ENCODE measurements at regions not wholly inside any gene's neighbourhood (a gene's known extent, or its start where the extent isn't known, plus 50 kb on each side); places are given as distances from the start of the nearest gene placed in this dataset.
A peak's percentile ranks its signal among the peaks of the same experiment; 100 is the strongest.

DNA sequence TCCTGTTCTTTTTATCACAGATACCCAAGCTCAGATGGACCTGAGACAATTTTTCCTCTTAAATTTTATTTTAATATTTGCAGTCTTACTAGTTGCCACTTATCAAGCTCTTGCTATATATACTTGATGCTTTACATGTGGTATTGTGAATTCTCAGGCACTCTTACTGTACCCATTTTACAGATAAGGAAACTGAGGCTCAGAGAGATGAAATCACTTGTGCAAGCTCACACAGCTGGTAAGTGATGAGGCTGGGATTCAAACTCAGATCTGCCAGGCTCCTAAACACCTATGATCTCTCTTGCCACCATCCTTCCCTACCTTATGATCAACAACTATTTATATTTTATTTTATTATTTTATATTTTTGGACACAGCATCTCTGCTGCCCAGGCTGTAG is 133.0 kb upstream of the LHX5 start:
- in situ Hi-C loops (cut with MboI; ENCODE audit: low sequenced_read_pairs, unreplicated experiment): no loop called here
- TF ChIP-seq, protein P1, sequence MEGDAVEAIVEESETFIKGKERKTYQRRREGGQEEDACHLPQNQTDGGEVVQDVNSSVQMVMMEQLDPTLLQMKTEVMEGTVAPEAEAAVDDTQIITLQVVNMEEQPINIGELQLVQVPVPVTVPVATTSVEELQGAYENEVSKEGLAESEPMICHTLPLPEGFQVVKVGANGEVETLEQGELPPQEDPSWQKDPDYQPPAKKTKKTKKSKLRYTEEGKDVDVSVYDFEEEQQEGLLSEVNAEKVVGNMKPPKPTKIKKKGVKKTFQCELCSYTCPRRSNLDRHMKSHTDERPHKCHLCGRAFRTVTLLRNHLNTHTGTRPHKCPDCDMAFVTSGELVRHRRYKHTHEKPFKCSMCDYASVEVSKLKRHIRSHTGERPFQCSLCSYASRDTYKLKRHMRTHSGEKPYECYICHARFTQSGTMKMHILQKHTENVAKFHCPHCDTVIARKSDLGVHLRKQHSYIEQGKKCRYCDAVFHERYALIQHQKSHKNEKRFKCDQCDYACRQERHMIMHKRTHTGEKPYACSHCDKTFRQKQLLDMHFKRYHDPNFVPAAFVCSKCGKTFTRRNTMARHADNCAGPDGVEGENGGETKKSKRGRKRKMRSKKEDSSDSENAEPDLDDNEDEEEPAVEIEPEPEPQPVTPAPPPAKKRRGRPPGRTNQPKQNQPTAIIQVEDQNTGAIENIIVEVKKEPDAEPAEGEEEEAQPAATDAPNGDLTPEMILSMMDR (IDR thresholded peaks at IDR 0.05; ENCODE audit: borderline replicate concordance, control extremely low read depth, extremely low read depth, insufficient read depth, missing control alignments): no peak
- DNase-seq (ENCODE audit: low spot score): no peak

DNA sequence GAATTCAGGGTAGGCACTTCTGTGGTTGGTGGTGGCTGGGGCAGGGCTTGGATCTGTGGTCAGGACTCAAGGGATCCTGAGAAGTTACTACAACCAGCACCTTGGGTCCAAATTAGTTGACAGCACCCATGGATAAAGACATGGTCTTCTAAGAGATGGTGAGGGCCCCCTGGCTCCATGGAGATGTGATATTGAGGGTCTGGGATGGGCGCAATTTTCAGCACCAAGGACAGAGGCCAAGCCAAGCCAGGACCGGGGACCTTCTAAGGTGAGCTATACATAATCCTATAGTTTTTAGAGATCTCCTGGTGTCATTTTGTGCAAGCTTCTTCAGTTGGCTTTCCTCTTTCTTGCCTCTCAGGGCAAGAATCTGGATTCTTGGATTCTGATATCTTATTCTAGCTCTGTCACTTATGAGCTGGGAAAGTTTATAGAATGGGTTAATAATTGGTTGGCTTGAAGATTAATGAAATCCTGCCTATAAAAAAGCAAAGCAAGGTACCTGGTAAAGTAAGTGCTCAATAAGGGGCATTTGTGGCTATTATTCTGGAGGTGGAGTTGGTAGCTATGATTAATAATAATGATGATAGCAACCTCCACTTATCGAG is 130.1 kb upstream of the LHX5 start:
- DNase-seq (ENCODE audit: low spot score): no peak
- TF ChIP-seq, protein P1 (IDR thresholded peaks at IDR 0.05; ENCODE audit: borderline replicate concordance, control extremely low read depth, extremely low read depth, insufficient read depth, missing control alignments): no peak
- in situ Hi-C loops (cut with MboI; ENCODE audit: low sequenced_read_pairs, unreplicated experiment): no loop called here

DNA sequence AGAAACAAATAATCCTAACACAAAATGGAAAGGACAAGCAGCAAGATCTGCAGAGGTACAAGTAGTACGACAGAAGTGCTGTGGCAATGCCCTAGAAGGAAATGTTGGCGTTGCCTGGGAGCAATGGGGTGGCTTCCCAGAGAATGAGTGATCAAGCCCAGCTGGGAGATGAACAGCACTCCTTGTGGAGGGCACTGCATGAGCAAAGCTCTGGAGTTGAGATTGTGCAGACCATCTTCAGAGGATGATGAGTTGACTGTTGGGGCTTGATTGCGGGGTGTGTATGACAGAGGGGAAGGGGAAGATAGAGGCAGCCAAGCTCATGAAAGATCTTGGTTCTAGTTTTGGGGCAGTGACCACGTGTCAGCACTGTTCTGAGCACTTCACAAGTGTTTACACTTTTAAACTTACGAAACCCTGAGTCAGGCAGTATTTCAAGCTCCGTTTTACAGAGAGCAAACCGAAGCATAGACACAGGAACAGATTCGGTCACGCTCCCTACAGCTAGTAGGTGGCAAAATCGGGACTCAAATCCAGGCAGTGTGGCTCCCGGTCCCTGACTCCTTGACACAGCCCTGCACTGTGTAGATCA is 127.2 kb upstream of the LHX5 start:
- TF ChIP-seq, protein P1 (IDR thresholded peaks at IDR 0.05; ENCODE audit: borderline replicate concordance, control extremely low read depth, extremely low read depth, insufficient read depth, missing control alignments): no peak
- no peak for DNase-seq (ENCODE audit: low spot score)
- in situ Hi-C loops (cut with MboI; ENCODE audit: low sequenced_read_pairs, unreplicated experiment): no loop called here

DNA sequence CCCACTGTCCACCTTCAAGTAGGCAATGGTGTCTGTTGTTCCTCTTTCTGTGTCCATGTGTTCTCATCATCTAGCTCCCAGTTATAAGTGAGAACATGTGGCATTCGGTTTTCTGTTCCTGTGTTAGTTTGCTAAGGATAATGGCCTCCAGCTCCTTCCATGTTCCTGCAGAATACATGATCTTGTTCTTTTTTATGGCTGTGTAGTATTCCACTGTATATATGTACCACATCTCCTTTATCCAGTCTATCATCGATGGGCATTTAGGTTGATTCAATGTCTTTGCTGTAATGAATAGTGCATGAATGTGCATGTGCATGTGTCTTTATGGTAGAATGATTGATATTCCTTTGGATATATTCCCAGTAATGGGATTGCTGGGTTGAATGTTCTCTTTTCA is 123.3 kb upstream of the LHX5 start:
- no peak for DNase-seq (ENCODE audit: low spot score)
- TF ChIP-seq, protein P1 (IDR thresholded peaks at IDR 0.05; ENCODE audit: borderline replicate concordance, control extremely low read depth, extremely low read depth, insufficient read depth, missing control alignments): no peak
- in situ Hi-C loops (cut with MboI; ENCODE audit: low sequenced_read_pairs, unreplicated experiment): no loop called here

DNA sequence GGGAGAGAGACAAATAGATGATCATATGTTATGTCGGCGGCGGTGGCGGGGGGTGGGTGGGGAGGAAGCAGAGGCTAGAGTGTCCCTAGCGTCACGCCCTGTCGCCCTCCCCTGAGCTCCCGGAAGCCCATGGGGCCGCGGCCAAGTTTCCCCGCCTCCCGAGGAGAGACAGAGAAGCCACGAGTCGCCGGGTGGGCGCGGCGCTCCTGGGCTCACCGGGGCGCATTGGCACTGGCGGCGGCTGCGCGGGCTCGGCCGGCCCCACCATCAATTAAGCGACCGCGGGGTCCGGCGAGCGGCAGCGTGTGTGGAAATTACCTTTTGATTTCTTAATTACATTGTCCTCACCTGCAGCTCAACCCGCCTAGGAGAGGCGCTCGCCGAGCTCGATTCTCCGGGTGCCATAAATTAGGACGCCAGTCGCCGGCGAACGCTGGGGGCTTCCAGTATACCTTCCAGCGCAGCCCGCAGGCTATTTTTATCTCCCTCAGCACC is 119.9 kb upstream of the LHX5 start:
- DNase-seq (ENCODE audit: low spot score): peak; percentile 79
- in situ Hi-C loops (cut with MboI; ENCODE audit: low sequenced_read_pairs, unreplicated experiment): no loop called here
- TF ChIP-seq, protein P1 (IDR thresholded peaks at IDR 0.05; ENCODE audit: borderline replicate concordance, control extremely low read depth, extremely low read depth, insufficient read depth, missing control alignments): no peak

DNA sequence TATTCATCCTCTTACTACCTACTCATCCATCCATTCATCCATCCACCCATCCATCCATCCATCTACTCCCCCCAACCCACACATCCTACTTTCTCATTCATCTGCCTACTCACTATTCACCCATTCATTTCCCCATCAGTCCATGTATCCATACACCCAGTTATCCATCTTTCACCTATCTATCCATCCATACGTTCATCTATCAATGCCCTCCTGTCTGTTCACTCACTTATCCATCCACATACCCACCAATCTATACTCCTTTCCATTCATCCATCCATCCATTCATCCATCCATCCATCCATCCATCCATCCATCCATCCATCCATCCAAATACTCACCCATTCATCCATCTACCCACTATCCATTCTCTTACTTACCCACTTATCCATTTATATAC is 117.8 kb upstream of the LHX5 start:
- DNase-seq (ENCODE audit: low spot score): no peak
- TF ChIP-seq, protein P1 (IDR thresholded peaks at IDR 0.05; ENCODE audit: borderline replicate concordance, control extremely low read depth, extremely low read depth, insufficient read depth, missing control alignments): no peak
- in situ Hi-C loops (cut with MboI; ENCODE audit: low sequenced_read_pairs, unreplicated experiment): no loop called here

All from GM13976 (cell line).